ENCODE measurements at regions not wholly inside any gene's neighbourhood (a gene's known extent, or its start where the extent isn't known, plus 50 kb on each side); places are given as distances from the start of the nearest gene placed in this dataset.

DNA sequence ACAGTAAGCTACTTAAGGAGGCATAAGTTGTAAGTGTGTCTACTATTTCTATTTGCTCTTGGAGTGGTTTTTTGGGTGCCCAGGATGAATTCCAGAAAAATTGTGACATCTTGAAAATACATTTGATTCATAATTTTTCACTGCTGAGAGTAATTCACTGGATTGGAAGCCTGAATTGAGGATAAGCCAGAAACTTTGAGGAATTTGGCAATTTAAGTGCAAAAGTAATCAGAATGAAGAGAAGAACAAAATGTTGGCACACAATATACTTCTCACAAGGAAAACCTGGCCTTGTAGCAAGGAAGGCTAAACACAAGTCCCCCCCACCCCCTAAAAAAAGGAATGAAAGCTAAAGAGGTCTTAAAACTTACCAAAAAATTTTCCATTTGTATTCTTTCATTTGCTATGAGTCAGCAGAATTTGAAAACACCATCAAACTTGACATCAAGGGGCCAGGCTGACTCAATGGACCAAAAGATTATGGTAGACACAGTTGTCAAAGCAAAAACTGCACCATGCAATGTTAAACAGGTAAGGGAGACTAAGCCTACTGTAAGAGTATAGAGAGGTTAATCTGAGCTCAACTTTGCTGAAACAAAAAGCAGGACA, 840.0 kb downstream of the FRK start:
- FAIRE-seq (no peak), DNase-seq (ENCODE audit: low read depth, low spot score) (no peak)
- Histone ChIP-seq H3K9ac (replicated peaks; ENCODE audit: extremely low read depth, insufficient read depth, low read length) (no peak overlapping the region), H3K36me3 (ENCODE audit: control insufficient read depth in 2 of 2, extremely low read depth in 1 of 2, insufficient read depth in 2 of 2, low read length in 2 of 2) (no peaks in the 10 kb centered on the region), H3K4me3 (replicated peaks in 1 of 3; ENCODE audit: insufficient read depth in 1 of 3, low read depth in 1 of 3, low read length in 3 of 3) (no peak overlapping the region), H3K4me2 (ENCODE audit: insufficient read depth, low read length) (no peak overlapping the region), H3K79me2 (ENCODE audit: control insufficient read depth, insufficient read depth, low read length) (no peaks in the 10 kb centered on the region), H2AFZ (ENCODE audit: low read depth, low read length) (no peak overlapping the region), H3K27me3 (ENCODE audit: control insufficient read depth in 2 of 2, insufficient read depth in 2 of 2, low read length in 2 of 2) (no peaks in the 10 kb centered on the region), H4K20me1 (replicated peaks; ENCODE audit: control insufficient read depth, extremely low read depth, insufficient read depth, low read length) (no peaks in the 10 kb centered on the region), H3K27ac (ENCODE audit: insufficient read depth, low read depth, low read length) (no peak overlapping the region), H3K9me3 (replicated peaks; ENCODE audit: control insufficient read depth, insufficient read depth, low read length) (no peaks in the 10 kb centered on the region), H3K9me1 (replicated peaks; ENCODE audit: control insufficient read depth, extremely low read depth, insufficient read depth, low read length) (no peaks in the 10 kb centered on the region), H3K4me1 (ENCODE audit: control insufficient read depth, extremely low read depth, insufficient read depth, low read length) (no peaks in the 10 kb centered on the region)
- dilution Hi-C loops (cut with MboI; ENCODE audit: extremely low pct_ligation_motif_present, low sequenced_read_pairs) = no loop called here
- ChIA-PET POLR2A (no interaction called here), CTCF (no interaction called here)
- intact Hi-C loops (cut with micrococcal nuclease) = no loop called here
- no TSS peak for BruUV-seq (replicated peaks)
- TF ChIP-seq GATA2 (IDR thresholded peaks at IDR 0.05; ENCODE audit: insufficient read depth, insufficient read length, low read depth, low read length) (no peak), FOS (IDR thresholded peaks at IDR 0.05; ENCODE audit: borderline replicate concordance, insufficient read depth, low read length) (no peak), EZH2 (IDR thresholded peaks at IDR 0.05; ENCODE audit: borderline replicate concordance, low read depth, low read length, severe bottlenecking) (no peak), POLR2A (IDR thresholded peaks at IDR 0.05; ENCODE audit: low read depth, low read length) (no peak), JUN (IDR thresholded peaks at IDR 0.05; ENCODE audit: borderline replicate concordance, insufficient read depth, insufficient read length, low read depth) (no peak), MYC (IDR thresholded peaks at IDR 0.05; ENCODE audit: low read depth, low read length) (no peak)
- TF ChIP-seq, protein P1, sequence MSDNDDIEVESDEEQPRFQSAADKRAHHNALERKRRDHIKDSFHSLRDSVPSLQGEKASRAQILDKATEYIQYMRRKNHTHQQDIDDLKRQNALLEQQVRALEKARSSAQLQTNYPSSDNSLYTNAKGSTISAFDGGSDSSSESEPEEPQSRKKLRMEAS (IDR thresholded peaks at IDR 0.05; ENCODE audit: insufficient read depth, insufficient read length) = no peak

DNA sequence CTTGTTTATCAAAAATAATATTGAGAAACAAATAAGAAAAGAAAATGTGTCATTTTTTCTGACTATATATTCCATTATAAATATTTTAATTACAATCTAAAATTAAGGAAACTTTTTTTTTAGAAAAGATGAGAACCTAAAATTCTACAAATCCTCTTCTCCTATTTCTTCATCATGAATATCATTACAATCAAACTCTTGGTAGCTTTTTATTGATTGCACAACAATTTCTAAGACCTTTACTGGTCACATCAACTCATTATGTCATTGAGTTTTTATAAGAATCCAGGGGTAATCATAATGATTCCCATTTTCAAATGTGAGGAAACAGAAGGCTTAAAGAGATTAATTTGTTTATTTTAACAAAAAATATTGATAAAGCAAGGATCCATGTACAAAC, 841.0 kb downstream of the FRK start:
- BruUV-seq (replicated peaks) = no TSS peak
- TF ChIP-seq, protein P2, sequence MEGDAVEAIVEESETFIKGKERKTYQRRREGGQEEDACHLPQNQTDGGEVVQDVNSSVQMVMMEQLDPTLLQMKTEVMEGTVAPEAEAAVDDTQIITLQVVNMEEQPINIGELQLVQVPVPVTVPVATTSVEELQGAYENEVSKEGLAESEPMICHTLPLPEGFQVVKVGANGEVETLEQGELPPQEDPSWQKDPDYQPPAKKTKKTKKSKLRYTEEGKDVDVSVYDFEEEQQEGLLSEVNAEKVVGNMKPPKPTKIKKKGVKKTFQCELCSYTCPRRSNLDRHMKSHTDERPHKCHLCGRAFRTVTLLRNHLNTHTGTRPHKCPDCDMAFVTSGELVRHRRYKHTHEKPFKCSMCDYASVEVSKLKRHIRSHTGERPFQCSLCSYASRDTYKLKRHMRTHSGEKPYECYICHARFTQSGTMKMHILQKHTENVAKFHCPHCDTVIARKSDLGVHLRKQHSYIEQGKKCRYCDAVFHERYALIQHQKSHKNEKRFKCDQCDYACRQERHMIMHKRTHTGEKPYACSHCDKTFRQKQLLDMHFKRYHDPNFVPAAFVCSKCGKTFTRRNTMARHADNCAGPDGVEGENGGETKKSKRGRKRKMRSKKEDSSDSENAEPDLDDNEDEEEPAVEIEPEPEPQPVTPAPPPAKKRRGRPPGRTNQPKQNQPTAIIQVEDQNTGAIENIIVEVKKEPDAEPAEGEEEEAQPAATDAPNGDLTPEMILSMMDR (IDR thresholded peaks at IDR 0.05; ENCODE audit: extremely low read depth in 1 of 2, insufficient read depth in 1 of 2, low read depth in 1 of 2, low read length in 2 of 2) = no peak
- no peak for TF ChIP-seq POLR2A (IDR thresholded peaks at IDR 0.05; ENCODE audit: low read depth, low read length)
- TF ChIP-seq MYC (IDR thresholded peaks at IDR 0.05; ENCODE audit: low read depth, low read length) = no peak
- TF ChIP-seq EZH2 (IDR thresholded peaks at IDR 0.05; ENCODE audit: borderline replicate concordance, low read depth, low read length, severe bottlenecking) = no peak
- TF ChIP-seq, protein P1 (IDR thresholded peaks at IDR 0.05; ENCODE audit: insufficient read depth, insufficient read length) = no peak
- TF ChIP-seq FOS (IDR thresholded peaks at IDR 0.05; ENCODE audit: borderline replicate concordance, insufficient read depth, low read length) = no peak
- TF ChIP-seq JUN (IDR thresholded peaks at IDR 0.05; ENCODE audit: borderline replicate concordance, insufficient read depth, insufficient read length, low read depth) = no peak
- no peak for TF ChIP-seq GATA2 (IDR thresholded peaks at IDR 0.05; ENCODE audit: insufficient read depth, insufficient read length, low read depth, low read length)
- TF ChIP-seq POLR2AphosphoS5 (IDR thresholded peaks at IDR 0.05; ENCODE audit: insufficient read depth, low read depth, low read length) = no peak
- DNase-seq (ENCODE audit: low read depth, low spot score) (no peak), FAIRE-seq (no peak)
- no peaks in the 10 kb centered on the region for H3K36me3 ChIP-seq (ENCODE audit: control insufficient read depth in 2 of 2, extremely low read depth in 1 of 2, insufficient read depth in 2 of 2, low read length in 2 of 2)
- H3K79me2 ChIP-seq (ENCODE audit: control insufficient read depth, insufficient read depth, low read length) = no peaks in the 10 kb centered on the region
- H3K27me3 ChIP-seq (ENCODE audit: control insufficient read depth in 2 of 2, insufficient read depth in 2 of 2, low read length in 2 of 2) = no peaks in the 10 kb centered on the region
- no peak overlapping the region for H3K4me2 ChIP-seq (ENCODE audit: insufficient read depth, low read length)
- intact Hi-C loops (cut with micrococcal nuclease) (no loop called here), dilution Hi-C loops (cut with MboI; ENCODE audit: extremely low pct_ligation_motif_present, low sequenced_read_pairs) (no loop called here)
- ChIA-PET CTCF (no interaction called here), POLR2A (no interaction called here)
- H3K4me1 ChIP-seq (ENCODE audit: control insufficient read depth, extremely low read depth, insufficient read depth, low read length) = no peaks in the 10 kb centered on the region
- H3K9me1 ChIP-seq (replicated peaks; ENCODE audit: control insufficient read depth, extremely low read depth, insufficient read depth, low read length) = no peaks in the 10 kb centered on the region
- no peak overlapping the region for H3K4me3 ChIP-seq (replicated peaks in 1 of 3; ENCODE audit: insufficient read depth in 1 of 3, low read depth in 1 of 3, low read length in 3 of 3)
- H3K9ac ChIP-seq (replicated peaks; ENCODE audit: extremely low read depth, insufficient read depth, low read length) = no peak overlapping the region
- no peaks in the 10 kb centered on the region for H4K20me1 ChIP-seq (replicated peaks; ENCODE audit: control insufficient read depth, extremely low read depth, insufficient read depth, low read length)
- no peaks in the 10 kb centered on the region for H3K9me3 ChIP-seq (replicated peaks; ENCODE audit: control insufficient read depth, insufficient read depth, low read length)
- H3K27ac ChIP-seq (ENCODE audit: insufficient read depth, low read depth, low read length) = no peak overlapping the region
- H2AFZ ChIP-seq (ENCODE audit: low read depth, low read length) = no peak overlapping the region
